KG1 (cell line): ENCODE measurements at regions not wholly inside any gene's neighbourhood (a gene's known extent, or its start where the extent isn't known, plus 50 kb on each side); places are given as distances from the start of the nearest gene placed in this dataset.
"Not testable (repeated sequence)": the region's sequence is repeated elsewhere in the genome, so short reads cannot be mapped to it uniquely, and the experiment has no call there.

ENCODE experiments used
- DNase-seq: peaks from one replicate; lab custom pipeline; 2025; lab: John Stamatoyannopoulos, UW

- no peak for DNase-seq
These were observed 521.7 kb upstream of the AUTS2 start for GRCh38 chr7:69076566-69076965.

GRCh38 chr7:69078997-69079769, 519.1 kb upstream of the AUTS2 start:
- DNase-seq: no peak

DNA sequence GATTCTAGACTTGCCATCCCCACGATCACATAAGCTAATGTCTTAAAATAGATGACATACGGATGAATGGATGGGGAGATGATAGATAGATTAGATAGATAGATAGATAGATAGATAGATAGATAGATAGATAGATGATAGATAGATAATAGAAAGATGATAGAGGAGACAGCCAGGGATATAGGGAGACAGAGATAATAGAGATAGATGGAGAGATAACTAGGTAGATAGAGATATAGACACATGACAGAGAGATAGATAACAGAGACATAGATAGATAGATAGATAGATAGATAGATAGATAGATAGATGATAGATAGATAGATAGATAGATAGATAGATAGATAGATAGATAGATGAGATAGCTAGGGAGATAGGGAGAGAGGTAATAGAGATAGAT, 511.0 kb upstream of the AUTS2 start:
- DNase-seq: not testable (repeated sequence)

GRCh38 chr7:69088185-69088584, 510.1 kb upstream of the AUTS2 start:
- no peak for DNase-seq

GRCh38 chr7:69090936-69091335, 507.3 kb upstream of the AUTS2 start:
- no peak for DNase-seq

- no peak for DNase-seq
These were observed 506.8 kb upstream of the AUTS2 start for GRCh38 chr7:69091521-69091920.

- no peak for DNase-seq
These were observed 503.1 kb upstream of the AUTS2 start for GRCh38 chr7:69095127-69095526.

DNA sequence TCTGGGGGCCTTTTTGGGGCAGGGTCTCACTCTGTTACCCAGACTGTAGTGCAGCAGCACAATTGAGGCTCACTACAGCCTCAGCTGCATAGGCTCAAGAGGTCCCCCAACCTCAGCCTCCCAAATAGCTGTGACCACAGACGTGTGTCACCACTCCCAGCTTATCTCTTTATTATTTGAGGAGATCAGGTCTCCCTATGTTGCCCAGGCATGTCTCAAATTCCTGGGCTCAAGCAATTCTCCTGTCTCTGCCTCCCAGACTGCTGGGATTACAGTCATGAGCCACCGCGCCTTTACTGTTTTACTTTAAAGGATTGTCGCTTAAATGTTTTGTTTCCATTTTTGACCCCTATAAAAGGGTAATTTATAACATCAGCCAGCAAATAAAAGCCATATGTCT, 502.6 kb upstream of the AUTS2 start:
- no peak for DNase-seq

DNA sequence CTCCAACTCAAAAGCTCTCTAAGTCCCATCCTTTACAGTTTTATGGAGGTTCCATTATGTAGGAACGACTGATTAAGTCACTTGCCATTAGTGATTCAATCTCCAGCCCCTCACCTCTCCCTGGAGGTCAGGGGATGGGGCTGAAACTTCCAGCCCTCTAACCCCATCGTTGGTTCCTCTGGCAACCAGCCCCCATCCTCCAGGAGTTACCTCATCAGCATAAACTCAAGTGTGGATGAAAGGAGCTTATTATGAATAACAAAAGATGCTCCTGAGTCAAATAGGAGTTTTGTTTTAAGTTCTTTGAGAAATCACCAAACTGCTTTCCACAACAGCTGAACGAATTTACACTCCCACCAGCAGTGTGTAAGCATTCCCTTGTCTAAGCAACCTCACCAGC, 494.3 kb upstream of the AUTS2 start:
- no peak for DNase-seq

DNA sequence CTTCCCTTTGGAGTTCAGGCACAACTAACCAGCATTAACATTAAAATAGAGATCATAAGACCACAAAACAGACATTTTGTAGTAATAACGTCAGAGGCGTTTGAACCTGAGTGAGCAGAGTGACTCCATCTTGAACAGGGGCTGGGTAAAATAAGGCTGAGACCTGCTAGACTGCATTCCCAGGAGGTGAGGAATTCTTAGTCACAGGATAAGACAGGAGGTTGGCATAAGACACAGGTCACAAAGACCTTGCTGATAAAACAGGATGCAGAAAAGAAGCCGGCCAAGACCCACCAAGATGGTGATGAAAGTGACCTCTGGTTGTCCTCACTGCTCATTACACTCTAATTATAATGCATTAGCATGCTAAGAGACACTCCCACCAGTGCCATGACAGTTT, 493.2 kb upstream of the AUTS2 start:
- DNase-seq: no peak

DNA sequence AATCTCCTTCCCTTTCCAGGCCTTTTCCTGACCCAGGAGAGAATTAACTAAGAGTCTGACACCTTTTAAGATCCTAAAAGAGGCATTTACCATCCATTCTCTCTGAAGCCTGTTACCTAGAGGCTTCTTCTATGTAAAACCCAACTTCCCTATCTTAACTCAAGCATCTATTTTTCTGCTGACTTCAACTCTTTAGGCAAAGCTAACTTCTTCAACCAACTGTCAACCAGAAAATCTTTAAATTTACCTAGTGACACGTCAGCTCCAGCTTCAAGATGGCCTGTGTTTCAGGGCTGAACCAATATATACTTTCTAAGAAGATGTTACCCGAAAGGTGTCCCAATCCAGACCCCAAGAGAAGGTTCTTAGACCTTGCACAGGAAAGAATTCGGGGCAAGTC, 492.3 kb upstream of the AUTS2 start:
- DNase-seq: no peak

DNA sequence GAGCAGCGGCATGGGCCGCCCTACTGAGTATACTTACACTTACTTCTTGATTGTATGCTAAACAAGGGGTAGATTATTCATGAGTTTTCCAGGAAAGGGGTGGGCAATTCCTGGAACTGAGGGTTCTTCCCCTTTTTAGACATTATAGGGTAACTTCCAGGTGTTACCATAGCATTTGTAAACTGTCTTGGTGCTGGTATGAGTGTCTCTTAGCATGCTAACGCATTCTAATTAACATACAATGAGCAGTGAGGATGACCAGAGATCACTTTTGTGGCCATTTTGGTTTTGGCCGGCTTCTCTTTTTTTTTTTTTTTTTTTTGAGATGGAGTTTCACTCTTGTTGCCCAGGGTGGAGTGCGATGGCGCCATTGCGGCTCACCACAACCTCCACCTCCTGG, 491.8 kb upstream of the AUTS2 start:
- not testable (repeated sequence) for DNase-seq

GRCh38 chr7:69106946-69107345, 491.3 kb upstream of the AUTS2 start:
- DNase-seq: not testable (repeated sequence)

DNA sequence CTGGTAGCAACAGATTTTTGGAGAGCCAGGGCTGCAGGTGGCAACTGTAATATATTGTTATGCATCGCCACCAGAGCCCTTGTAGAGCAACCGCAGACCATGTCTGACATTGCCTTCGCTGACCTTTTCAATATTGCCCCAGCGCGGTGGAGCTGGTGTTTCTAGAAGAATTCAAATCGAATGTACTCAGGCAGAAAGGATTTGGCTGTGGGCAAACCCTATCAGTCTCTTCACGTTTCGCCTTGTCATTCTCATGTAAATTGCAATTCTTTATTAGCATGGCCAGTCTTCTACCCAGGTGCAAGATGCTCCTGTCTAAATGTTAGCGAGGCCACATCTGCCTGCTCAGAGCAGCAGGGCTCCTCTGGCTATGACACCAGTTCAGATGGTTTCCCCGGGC, 490.2 kb upstream of the AUTS2 start:
- no peak for DNase-seq

GRCh38 chr7:69109246-69109645, 489.0 kb upstream of the AUTS2 start:
- no peak for DNase-seq

- DNase-seq: no peak
These were observed 488.4 kb upstream of the AUTS2 start for GRCh38 chr7:69109879-69110278.

- DNase-seq: no peak
These were observed 487.7 kb upstream of the AUTS2 start for GRCh38 chr7:69110450-69111050.

- DNase-seq: no peak
These were observed 483.9 kb upstream of the AUTS2 start for GRCh38 chr7:69114374-69114773.

GRCh38 chr7:69115788-69116187, 482.5 kb upstream of the AUTS2 start:
- no peak for DNase-seq

GRCh38 chr7:69116196-69116595, 482.1 kb upstream of the AUTS2 start:
- not testable (repeated sequence) for DNase-seq

DNA sequence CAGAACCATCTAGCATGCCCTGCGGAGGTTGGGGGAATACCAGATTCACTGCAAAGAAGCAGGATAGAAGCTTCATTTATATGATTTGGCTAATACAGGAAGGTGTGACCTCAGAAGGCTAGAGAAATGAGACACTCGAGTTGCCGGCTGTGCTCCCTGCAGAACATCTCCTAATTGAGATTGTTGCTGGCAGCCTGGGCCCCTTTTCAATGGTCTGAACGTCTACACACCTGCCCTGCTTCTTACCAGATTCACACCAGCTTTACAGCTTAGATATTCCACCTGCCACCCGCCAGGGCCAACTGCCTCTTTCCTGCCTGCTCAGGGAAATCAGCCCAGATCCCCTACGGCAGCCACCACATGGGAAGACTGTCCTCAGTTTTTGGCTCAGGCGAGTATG, 475.3 kb upstream of the AUTS2 start:
- DNase-seq: no peak

- DNase-seq: no peak
These were observed 471.3 kb upstream of the AUTS2 start for GRCh38 chr7:69126896-69127479.

DNA sequence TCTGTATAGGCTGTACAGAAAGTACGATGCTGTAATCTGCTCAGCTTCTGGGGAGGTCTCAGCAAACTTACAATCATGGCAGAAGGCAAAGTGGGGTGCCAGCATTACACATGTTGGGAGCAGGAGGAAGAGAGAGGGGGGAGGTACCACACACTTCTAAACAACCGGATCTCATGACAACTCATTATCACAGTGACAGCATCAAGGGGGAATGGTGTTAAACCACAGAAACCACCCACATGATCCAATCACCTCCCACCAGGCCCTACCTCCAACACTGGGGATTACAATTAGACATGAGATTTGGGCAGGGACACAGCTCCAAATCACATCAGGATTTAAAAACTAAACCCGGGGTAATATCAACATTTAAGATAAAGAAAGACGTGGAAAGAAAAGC, 468.8 kb upstream of the AUTS2 start:
- DNase-seq: no peak

GRCh38 chr7:69129951-69130350, 468.3 kb upstream of the AUTS2 start:
- DNase-seq: no peak
